Epithelial cell of proximal tubule (primary cell): ENCODE measurements at regions not wholly inside any gene's neighbourhood (a gene's known extent, or its start where the extent isn't known, plus 50 kb on each side); places are given as distances from the start of the nearest gene placed in this dataset.

ENCODE experiments used
- DNase-seq: peaks from one replicate; pipeline ENCODE4 v3.0.0-alpha.2; 2011; ENCODE audit warnings: low read depth
- H3K4me3 ChIP-seq: 2 replicates; pipeline ENCODE4 v1.5.1; 2011; ENCODE audit warnings: low read depth, mild to moderate bottlenecking, low read length
- TF ChIP-seq, protein P1 (sequence below): conservative IDR thresholded peaks from 2 replicates; pipeline ENCODE4 v1.5.1; 2012; ENCODE audit warnings: low read depth, mild to moderate bottlenecking, low read length

GRCh38 chr2:157061799-157062198 is 195.7 kb upstream of the GALNT5 start:
- no peak overlapping the region for H3K4me3 ChIP-seq
- DNase-seq: no peak
- TF ChIP-seq, protein P1, sequence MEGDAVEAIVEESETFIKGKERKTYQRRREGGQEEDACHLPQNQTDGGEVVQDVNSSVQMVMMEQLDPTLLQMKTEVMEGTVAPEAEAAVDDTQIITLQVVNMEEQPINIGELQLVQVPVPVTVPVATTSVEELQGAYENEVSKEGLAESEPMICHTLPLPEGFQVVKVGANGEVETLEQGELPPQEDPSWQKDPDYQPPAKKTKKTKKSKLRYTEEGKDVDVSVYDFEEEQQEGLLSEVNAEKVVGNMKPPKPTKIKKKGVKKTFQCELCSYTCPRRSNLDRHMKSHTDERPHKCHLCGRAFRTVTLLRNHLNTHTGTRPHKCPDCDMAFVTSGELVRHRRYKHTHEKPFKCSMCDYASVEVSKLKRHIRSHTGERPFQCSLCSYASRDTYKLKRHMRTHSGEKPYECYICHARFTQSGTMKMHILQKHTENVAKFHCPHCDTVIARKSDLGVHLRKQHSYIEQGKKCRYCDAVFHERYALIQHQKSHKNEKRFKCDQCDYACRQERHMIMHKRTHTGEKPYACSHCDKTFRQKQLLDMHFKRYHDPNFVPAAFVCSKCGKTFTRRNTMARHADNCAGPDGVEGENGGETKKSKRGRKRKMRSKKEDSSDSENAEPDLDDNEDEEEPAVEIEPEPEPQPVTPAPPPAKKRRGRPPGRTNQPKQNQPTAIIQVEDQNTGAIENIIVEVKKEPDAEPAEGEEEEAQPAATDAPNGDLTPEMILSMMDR: no peak

- no peak overlapping the region for H3K4me3 ChIP-seq
- TF ChIP-seq, protein P1: no peak
- DNase-seq: no peak
These were observed 189.9 kb upstream of the GALNT5 start for GRCh38 chr2:157067562-157067961.

DNA sequence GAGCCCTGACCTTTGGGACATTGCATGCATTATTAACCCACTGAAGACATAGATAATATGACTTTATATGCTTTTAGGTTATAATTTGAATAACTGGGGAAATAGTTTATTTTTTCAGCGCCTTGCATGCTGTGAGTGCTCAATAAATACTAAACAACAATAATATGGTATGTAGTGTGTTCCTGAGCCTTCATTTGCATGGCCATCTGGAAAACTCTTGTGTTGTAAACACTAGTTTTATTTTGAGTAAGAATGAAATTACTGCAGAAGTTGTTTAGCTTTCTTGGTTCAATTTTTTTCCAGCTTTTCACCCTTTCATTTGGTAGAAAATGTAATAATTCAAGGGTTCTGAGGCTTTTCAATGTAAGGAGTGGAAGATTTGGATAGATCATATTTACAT is 189.3 kb upstream of the GALNT5 start:
- no peak for DNase-seq
- TF ChIP-seq, protein P1: no peak
- H3K4me3 ChIP-seq: no peak overlapping the region

DNA sequence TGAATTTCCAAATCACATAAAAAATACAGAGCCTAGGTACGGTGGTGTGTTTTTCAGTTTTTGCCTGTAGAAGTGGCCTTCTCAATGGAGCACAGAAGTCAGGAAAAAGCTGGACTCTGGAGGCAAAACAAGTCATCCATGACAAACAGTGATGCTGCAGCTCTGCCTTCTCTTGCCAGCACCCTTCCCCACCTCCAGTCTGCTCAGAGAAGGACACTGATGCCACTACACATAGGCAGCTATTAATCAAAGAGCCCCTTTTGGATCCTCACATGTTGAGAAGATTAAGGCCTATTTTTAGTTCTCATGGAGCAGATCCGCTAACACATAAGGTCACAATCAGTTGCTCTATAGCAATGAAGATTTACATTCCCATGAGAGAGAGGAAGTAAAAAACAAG is 181.6 kb upstream of the GALNT5 start:
- TF ChIP-seq, protein P1: no peak
- no peak for DNase-seq
- no peak overlapping the region for H3K4me3 ChIP-seq

- TF ChIP-seq, protein P1: no peak
- H3K4me3 ChIP-seq: no peak overlapping the region
- no peak for DNase-seq
These were observed 180.9 kb upstream of the GALNT5 start for GRCh38 chr2:157076526-157077161.

DNA sequence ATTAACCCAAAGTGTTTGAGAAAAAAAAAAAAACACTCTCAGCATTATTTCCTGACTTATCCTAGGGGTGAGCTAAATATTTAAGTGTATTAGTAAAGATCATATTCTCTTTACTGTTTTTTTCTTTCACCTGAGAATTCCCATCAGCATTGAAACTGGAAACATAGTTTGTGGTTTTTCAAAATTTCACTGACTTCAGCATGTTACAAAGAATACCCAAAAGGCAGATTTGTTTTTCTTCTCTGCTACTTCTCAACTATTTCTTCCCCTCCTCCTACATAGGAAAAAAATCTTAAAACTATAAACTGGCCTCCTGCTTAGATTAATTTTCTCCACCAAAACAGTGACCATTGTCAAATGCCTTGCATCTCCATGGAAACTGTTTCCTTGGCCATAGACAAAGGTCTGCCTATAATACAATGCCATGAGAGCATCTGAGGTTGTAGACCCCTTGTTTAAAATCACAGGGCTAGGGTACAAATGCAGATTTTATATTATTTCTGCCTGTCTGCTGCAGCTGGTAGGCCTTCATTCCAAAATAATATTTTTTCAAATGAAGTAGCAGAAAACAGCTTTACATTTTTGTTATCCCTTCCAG is 179.7 kb upstream of the GALNT5 start:
- H3K4me3 ChIP-seq: no peak overlapping the region
- no peak for DNase-seq
- TF ChIP-seq, protein P1: no peak

DNA sequence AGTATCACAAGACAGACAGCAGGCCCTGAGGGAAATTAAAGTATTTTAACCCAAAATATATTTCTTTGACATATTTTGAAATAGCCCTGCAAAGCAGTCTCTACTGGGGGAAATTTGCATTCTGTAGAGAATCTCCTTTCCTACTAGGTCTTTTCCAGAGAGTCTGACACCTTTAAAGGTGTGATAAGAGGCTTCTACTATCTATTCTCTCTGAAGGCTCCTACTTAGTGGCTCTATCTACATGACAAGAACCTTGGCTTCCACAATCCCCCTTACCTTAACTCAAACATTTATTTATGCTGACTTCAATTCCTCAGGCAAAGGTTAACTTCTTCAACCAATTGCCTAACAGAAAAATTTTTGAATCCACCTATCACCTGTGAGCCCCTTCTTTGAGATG is 174.6 kb upstream of the GALNT5 start:
- no peak for DNase-seq
- TF ChIP-seq, protein P1: no peak
- H3K4me3 ChIP-seq: no peak overlapping the region
